ENCODE measurements at regions not wholly inside any gene's neighbourhood (a gene's known extent, or its start where the extent isn't known, plus 50 kb on each side); places are given as distances from the start of the nearest gene placed in this dataset.

- no peak overlapping the region for H3K4me3 ChIP-seq (ENCODE audit: low read depth, low read length)
- H3K36me3 ChIP-seq (ENCODE audit: control insufficient read depth, insufficient read depth, low read length), result no peaks in the 10 kb centered on the region
- DNase-seq (ENCODE audit: low read depth in 4 of 6, low spot score in 6 of 6), result peak in 2 of 6 donors; percentile 27 to 60
- no peaks in the 10 kb centered on the region for H3K9me3 ChIP-seq (ENCODE audit: control insufficient read depth, insufficient read depth, low read length)
- no CpG with 5 or more reads among the region's 3 CpGs for WGBS (ENCODE audit: insufficient coverage)
- H3K27me3 ChIP-seq (ENCODE audit: control insufficient read depth, insufficient read depth, low read length), result no peaks in the 10 kb centered on the region
- H3K27ac ChIP-seq (ENCODE audit: low read depth, low read length), result no peak overlapping the region
- no peaks in the 10 kb centered on the region for H3K4me1 ChIP-seq (ENCODE audit: control insufficient read depth, insufficient read depth, low read length)
Measured at GRCh38 chr20:34163307-34163706, 51.3 kb upstream of the EIF2S2 start.

GRCh38 chr20:34164381-34164984 is 52.4 kb upstream of the EIF2S2 start:
- H3K9me3 ChIP-seq (ENCODE audit: control insufficient read depth, insufficient read depth, low read length), result no peaks in the 10 kb centered on the region
- DNase-seq (ENCODE audit: low read depth in 4 of 6, low spot score in 6 of 6), result no peak
- WGBS (ENCODE audit: insufficient coverage), result no CpG with 5 or more reads among the region's 5 CpGs
- H3K36me3 ChIP-seq (ENCODE audit: control insufficient read depth, insufficient read depth, low read length), result no peaks in the 10 kb centered on the region
- H3K27me3 ChIP-seq (ENCODE audit: control insufficient read depth, insufficient read depth, low read length), result no peaks in the 10 kb centered on the region
- H3K4me1 ChIP-seq (ENCODE audit: control insufficient read depth, insufficient read depth, low read length), result no peaks in the 10 kb centered on the region
- peak overlapping the region; percentile 4 for H3K27ac ChIP-seq (ENCODE audit: low read depth, low read length)
- no peak overlapping the region for H3K4me3 ChIP-seq (ENCODE audit: low read depth, low read length)

DNA sequence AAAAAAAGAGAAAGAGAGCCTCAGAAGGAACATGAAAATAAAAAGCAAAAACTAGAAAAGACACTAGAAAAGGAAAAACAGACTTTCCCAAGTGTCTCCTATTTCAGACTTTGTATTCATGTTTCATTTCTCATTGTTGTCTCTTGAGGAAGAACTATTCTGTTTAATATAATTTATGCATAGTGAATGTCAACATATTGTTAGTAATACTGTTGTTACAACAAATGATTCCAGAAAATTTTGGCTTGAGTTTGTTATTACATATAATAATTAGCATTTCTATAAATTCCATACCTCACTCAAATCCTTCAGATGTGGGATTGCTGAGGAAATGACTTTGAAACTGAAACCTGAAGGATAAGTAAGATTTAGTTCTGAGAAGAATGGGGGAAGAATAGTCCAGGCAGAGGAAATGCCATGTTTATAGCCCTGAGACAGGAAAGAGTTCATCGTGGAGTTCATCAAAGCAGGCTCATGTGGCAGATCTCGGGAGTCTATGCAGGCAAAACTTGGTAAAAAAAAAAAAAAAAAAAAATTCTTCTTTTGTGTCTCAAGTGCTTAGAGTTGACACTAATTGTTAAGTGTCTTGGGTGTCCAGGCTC is 53.1 kb upstream of the EIF2S2 start:
- Histone ChIP-seq H3K36me3 (ENCODE audit: control insufficient read depth, insufficient read depth, low read length) (no peaks in the 10 kb centered on the region), H3K27me3 (ENCODE audit: control insufficient read depth, insufficient read depth, low read length) (no peaks in the 10 kb centered on the region), H3K27ac (ENCODE audit: low read depth, low read length) (no peak overlapping the region), H3K9me3 (ENCODE audit: control insufficient read depth, insufficient read depth, low read length) (no peaks in the 10 kb centered on the region), H3K4me1 (ENCODE audit: control insufficient read depth, insufficient read depth, low read length) (no peaks in the 10 kb centered on the region), H3K4me3 (ENCODE audit: low read depth, low read length) (no peak overlapping the region)
- DNase-seq (ENCODE audit: low read depth in 4 of 6, low spot score in 6 of 6), result no peak
- whole genome bisulfite sequencing (ENCODE audit: insufficient coverage), result 33% methylated on average over 2 of the region's 2 CpGs

DNA sequence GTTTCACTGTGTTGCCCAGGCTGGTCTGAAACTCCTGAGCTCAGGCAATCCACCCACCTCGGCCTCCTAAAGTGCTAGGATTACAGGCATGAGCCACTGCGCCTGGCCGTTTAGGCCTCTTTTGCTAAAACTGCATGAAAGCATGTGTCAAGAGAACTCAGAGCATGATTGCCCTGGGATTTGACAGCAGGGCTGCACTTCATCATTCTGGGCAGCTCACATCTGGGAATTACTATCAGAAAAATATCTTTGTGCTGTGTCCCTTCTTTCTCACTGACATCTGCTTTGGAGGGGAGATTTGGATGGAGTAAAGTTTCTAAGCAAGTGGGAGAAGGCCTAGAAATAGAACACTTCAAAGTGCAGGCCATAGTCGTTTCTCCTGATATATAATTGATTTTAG is 59.6 kb upstream of the EIF2S2 start:
- Histone ChIP-seq H3K4me3 (ENCODE audit: low read depth, low read length) (no peak overlapping the region), H3K36me3 (ENCODE audit: control insufficient read depth, insufficient read depth, low read length) (no peaks in the 10 kb centered on the region), H3K27me3 (ENCODE audit: control insufficient read depth, insufficient read depth, low read length) (no peaks in the 10 kb centered on the region), H3K27ac (ENCODE audit: low read depth, low read length) (no peak overlapping the region), H3K9me3 (ENCODE audit: control insufficient read depth, insufficient read depth, low read length) (no peaks in the 10 kb centered on the region), H3K4me1 (ENCODE audit: control insufficient read depth, insufficient read depth, low read length) (no peaks in the 10 kb centered on the region)
- 70% methylated on average over 3 of the region's 4 CpGs for WGBS (ENCODE audit: insufficient coverage)
- no peak for DNase-seq (ENCODE audit: low read depth in 4 of 6, low spot score in 6 of 6)

GRCh38 chr20:34172926-34173325 is 60.9 kb upstream of the EIF2S2 start:
- Histone ChIP-seq H3K36me3 (ENCODE audit: control insufficient read depth, insufficient read depth, low read length) (no peaks in the 10 kb centered on the region), H3K4me3 (ENCODE audit: low read depth, low read length) (no peak overlapping the region), H3K9me3 (ENCODE audit: control insufficient read depth, insufficient read depth, low read length) (no peaks in the 10 kb centered on the region), H3K27ac (ENCODE audit: low read depth, low read length) (no peak overlapping the region), H3K27me3 (ENCODE audit: control insufficient read depth, insufficient read depth, low read length) (no peaks in the 10 kb centered on the region), H3K4me1 (ENCODE audit: control insufficient read depth, insufficient read depth, low read length) (no peaks in the 10 kb centered on the region)
- WGBS (ENCODE audit: insufficient coverage), result no CpG with 5 or more reads among the region's 2 CpGs
- no peak for DNase-seq (ENCODE audit: low read depth in 4 of 6, low spot score in 6 of 6)

DNA sequence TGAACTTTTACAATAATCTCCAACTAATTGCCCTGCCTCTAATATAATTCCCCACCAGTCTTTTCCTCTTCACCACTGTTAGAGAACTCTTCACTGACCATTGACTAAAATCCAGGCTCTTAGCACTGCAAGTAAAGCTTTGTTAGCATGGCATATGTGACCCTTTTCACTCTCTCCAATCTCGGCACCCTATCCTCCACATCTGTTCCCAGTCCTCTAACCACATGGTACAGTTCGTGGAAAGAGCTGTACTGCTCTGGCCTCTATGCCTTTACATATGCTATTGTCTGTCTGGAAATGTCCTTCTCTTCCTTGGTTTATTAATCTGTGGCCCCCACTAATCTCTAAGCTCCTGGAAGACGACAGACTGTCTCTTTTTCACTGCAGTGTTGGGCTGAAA is 63.0 kb upstream of the EIF2S2 start:
- no peak overlapping the region for H3K27ac ChIP-seq (ENCODE audit: low read depth, low read length)
- H3K9me3 ChIP-seq (ENCODE audit: control insufficient read depth, insufficient read depth, low read length), result no peaks in the 10 kb centered on the region
- no peak overlapping the region for H3K4me3 ChIP-seq (ENCODE audit: low read depth, low read length)
- H3K4me1 ChIP-seq (ENCODE audit: control insufficient read depth, insufficient read depth, low read length), result no peaks in the 10 kb centered on the region
- no peak for DNase-seq (ENCODE audit: low read depth in 4 of 6, low spot score in 6 of 6)
- 83% methylated on average over 1 of the region's 3 CpGs for WGBS (ENCODE audit: insufficient coverage)
- H3K36me3 ChIP-seq (ENCODE audit: control insufficient read depth, insufficient read depth, low read length), result no peaks in the 10 kb centered on the region
- H3K27me3 ChIP-seq (ENCODE audit: control insufficient read depth, insufficient read depth, low read length), result no peaks in the 10 kb centered on the region

DNA sequence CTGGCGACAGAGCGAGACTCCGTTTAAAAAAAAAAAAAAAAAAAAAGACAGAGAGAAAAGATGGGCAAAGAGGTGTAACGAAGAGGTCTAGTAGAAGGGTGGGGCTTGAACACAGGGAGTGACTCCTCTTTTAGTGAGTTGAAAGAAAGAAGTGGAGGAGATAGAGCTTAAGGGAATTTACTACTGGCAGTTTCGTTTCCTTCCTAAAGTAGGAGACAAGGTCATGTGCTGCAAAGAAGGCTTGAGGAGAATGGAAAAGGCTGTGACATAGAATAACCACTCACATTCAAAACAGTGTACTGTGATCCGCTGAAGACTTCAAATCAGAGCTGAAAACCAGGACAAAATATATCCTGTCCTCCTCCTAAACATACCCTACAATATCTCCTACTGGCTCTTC is 63.8 kb upstream of the EIF2S2 start:
- no peaks in the 10 kb centered on the region for H3K36me3 ChIP-seq (ENCODE audit: control insufficient read depth, insufficient read depth, low read length)
- WGBS (ENCODE audit: insufficient coverage), result 82% methylated on average over 4 of the region's 6 CpGs
- DNase-seq (ENCODE audit: low read depth in 4 of 6, low spot score in 6 of 6), result no peak
- H3K4me3 ChIP-seq (ENCODE audit: low read depth, low read length), result no peak overlapping the region
- H3K4me1 ChIP-seq (ENCODE audit: control insufficient read depth, insufficient read depth, low read length), result no peaks in the 10 kb centered on the region
- no peaks in the 10 kb centered on the region for H3K27me3 ChIP-seq (ENCODE audit: control insufficient read depth, insufficient read depth, low read length)
- no peaks in the 10 kb centered on the region for H3K9me3 ChIP-seq (ENCODE audit: control insufficient read depth, insufficient read depth, low read length)
- no peak overlapping the region for H3K27ac ChIP-seq (ENCODE audit: low read depth, low read length)

DNA sequence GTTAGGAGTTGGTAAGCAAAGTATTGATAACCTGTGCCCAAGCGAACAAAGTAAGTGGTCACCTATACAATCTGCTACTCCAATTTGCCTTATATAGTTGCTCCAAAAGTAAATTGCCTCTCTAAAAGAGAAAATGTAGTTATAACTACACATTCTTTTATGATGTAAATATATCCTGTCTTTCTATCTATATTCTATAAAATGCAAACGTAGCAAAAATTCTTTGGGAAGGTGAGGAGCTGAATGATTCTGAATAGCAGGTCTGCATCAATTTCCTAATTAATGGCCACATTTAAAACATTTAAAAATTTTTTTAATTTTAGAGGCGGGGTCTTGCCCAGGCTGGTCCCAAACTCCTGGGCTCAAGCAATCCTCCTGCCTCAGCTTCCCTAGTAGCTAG is 64.2 kb upstream of the ASIP start:
- WGBS (ENCODE audit: insufficient coverage), result no CpG with 5 or more reads among the region's 3 CpGs
- Histone ChIP-seq H3K4me3 (ENCODE audit: low read depth, low read length) (no peak overlapping the region), H3K36me3 (ENCODE audit: control insufficient read depth, insufficient read depth, low read length) (no peaks in the 10 kb centered on the region), H3K27ac (ENCODE audit: low read depth, low read length) (no peak overlapping the region), H3K27me3 (ENCODE audit: control insufficient read depth, insufficient read depth, low read length) (no peaks in the 10 kb centered on the region), H3K9me3 (ENCODE audit: control insufficient read depth, insufficient read depth, low read length) (no peaks in the 10 kb centered on the region), H3K4me1 (ENCODE audit: control insufficient read depth, insufficient read depth, low read length) (no peaks in the 10 kb centered on the region)
- no peak for DNase-seq (ENCODE audit: low read depth in 4 of 6, low spot score in 6 of 6)

GRCh38 chr20:34179637-34180360 is 61.4 kb upstream of the ASIP start:
- H3K4me3 ChIP-seq (ENCODE audit: low read depth, low read length), result no peak overlapping the region
- H3K36me3 ChIP-seq (ENCODE audit: control insufficient read depth, insufficient read depth, low read length), result no peaks in the 10 kb centered on the region
- no peaks in the 10 kb centered on the region for H3K9me3 ChIP-seq (ENCODE audit: control insufficient read depth, insufficient read depth, low read length)
- DNase-seq (ENCODE audit: low read depth in 4 of 6, low spot score in 6 of 6), result no peak
- WGBS (ENCODE audit: insufficient coverage), result 92% methylated on average over 5 of the region's 8 CpGs
- H3K27ac ChIP-seq (ENCODE audit: low read depth, low read length), result no peak overlapping the region
- H3K27me3 ChIP-seq (ENCODE audit: control insufficient read depth, insufficient read depth, low read length), result no peaks in the 10 kb centered on the region
- no peaks in the 10 kb centered on the region for H3K4me1 ChIP-seq (ENCODE audit: control insufficient read depth, insufficient read depth, low read length)
